ENCODE measurements at regions not wholly inside any gene's neighbourhood (a gene's known extent, or its start where the extent isn't known, plus 50 kb on each side); places are given as distances from the start of the nearest gene placed in this dataset.
"Not testable (repeated sequence)": the region's sequence is repeated elsewhere in the genome, so short reads cannot be mapped to it uniquely, and the experiment has no call there.

- not testable (repeated sequence) for DNase-seq
Observed at GRCh38 chrX:144197057-144197456, 313.2 kb downstream of the UBE2NL start.

- DNase-seq: not testable (repeated sequence)
Observed at GRCh38 chrX:144202726-144203125, 318.9 kb downstream of the UBE2NL start.

DNA sequence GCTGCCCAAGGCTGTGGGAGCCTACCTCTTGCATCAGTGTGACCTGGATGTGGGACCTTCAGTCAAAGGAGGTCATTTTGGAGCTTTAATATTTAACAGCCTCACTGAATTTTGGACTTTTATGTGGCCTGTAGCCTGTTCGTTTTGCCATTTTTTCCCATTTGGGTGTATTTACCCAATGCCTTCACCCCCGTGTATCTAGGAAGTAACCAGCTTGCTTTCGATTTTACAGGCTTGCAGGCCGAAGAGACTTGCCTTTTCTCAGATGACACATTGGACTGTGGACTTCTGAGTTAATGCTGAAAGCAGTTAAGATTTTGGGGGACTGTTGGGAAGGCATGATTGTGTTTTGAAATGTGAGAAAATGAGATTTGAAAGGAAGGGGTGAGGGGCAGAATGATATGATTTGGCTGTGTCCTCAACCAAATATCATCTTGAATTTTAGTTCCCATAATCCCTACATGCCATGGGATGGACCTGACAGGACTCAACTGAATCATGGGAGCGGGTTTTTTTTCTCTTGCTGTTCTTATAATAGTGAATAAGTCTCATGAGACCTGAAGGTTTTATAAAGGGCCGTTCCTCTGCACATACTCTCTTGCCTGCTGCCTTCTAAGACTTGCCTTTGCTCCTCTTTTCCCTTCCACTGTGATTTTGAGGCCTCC, 324.6 kb downstream of the UBE2NL start:
- DNase-seq: not testable (repeated sequence)

- no peak for DNase-seq
Observed at GRCh38 chrX:144214651-144215050, 330.8 kb downstream of the UBE2NL start.

- no peak for DNase-seq
Observed at GRCh38 chrX:144219035-144219434, 335.2 kb downstream of the UBE2NL start.

DNA sequence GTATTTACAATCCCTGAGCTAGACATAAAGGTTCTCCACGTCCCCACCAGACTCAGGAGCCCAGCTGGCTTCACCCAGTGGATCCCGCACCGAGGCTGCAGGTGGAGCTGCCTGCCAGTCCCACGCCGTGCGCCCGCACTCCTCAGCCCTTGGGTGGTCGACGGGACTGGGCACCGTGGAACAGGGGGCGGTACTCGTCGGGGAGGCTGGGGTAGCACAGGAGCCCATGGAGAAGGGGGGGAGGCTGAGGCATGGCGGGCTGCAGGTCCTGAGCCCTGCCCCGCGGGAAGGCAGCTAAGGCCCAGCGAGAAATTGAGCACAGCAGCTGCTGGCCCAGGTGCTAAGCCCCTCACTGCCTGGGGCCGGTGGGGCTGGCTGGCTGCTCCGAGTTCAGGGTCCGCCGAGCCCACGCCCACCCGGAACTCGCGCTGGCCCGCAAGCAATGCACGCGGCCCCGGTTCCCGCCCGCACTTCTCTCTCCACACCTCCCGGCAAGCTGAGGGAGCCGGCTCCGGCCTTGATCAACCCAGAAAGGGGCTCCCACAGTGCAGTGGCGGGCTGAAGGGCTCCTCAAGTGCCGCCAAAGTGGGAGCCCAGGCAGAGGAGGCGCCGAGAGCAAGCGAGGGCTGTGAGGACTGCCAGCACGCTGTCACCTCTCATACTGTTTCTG, 347.4 kb downstream of the UBE2NL start:
- DNase-seq: not testable (repeated sequence)

DNA sequence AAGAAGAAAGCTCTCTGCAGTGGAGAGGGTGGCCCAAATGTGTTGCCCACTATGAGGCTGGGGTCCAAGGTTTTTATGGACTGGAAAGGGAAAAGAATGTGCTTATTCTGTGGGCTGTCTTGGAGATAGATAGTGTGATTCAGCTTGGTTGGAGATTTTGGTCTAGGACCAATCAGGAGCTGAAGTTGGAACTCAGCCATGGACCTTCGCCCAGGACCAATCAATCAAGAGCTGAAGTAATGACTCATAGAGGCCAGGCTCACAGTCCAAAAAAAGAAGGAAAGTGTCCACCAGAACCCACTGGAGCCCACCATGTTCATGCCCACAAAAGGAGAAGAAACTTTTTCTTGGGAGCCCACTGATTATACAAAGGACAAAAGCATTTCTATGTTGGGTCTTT, 369.5 kb downstream of the UBE2NL start:
- DNase-seq: no peak

GRCh38 chrX:144259054-144259453, 375.2 kb downstream of the UBE2NL start:
- no peak for DNase-seq

DNA sequence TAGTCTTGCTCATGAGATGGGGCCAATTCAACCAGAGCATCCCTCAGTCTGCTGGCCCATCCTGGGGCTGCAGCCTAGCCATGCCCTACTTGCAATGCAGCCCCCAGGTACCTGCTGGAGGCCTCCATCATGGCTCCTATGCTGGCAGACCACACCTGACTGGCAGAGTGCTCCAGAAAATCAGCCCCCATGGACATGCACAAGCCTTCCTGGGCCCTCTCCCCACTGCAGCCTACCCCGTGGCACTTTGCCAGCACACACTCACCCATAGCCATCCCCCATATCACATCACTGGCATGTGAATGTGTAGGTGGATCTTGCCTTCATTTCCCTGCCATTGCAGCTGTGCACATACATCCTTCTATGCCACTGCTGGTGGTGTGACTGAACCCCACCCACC, 381.8 kb downstream of the UBE2NL start:
- no peak for DNase-seq

DNA sequence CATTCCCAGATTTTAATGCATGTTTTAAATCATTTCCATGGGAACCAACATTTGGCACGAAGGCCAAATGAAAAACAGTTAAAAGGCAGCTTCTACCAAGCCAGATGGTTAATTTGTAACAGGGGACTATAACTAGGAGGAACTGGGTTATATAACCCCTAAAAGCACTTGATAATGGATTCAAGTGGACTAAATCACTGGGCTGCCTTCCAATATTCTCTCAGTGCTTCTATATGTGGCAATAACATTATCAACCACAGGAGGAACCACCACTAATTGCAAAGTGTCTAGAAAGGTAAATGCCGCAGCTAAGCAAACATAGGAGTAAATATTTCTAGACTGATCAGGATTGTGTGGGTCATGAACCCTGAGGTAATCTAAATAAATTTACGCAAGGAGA, 391.5 kb downstream of the UBE2NL start:
- DNase-seq: peak; percentile 62

DNA sequence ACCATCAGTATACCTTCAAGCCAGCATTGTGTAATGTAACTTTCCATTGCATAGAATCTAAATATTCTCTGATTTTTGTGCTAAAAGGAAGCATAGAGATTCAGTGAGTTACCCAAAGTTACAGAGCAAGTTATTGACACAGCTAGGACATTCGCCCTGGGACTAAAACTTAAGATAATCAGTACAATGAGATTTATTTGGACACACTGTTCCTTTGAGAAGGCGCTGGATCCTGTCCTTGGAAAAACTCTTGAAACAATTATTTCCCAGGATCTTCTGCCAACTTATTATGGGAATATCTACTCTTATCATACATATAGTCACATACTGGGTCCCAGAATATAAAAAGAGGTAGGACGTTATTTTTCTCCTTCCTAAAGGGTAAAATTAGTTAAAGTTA, 392.0 kb downstream of the UBE2NL start:
- DNase-seq: peak; percentile 34

DNA sequence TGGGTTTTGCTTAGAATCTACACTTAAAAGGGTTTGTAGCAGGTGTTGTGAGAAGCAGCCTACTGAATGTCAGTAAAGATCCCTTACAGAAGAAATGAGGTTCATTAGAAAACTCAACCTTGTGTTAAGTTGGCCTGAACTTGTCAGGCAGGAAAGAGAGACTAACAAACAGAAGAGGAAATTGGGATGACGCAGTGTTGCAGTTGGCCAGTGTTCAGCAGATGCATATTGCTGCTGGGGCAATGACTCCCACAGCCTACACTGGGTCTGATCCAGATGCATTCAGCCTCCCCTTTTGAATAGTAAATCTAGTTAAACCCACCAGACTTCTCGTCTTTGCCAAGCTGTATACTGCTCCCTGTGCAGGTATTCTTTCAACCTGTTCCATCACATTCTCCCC, 409.4 kb downstream of the UBE2NL start:
- no peak for DNase-seq

DNA sequence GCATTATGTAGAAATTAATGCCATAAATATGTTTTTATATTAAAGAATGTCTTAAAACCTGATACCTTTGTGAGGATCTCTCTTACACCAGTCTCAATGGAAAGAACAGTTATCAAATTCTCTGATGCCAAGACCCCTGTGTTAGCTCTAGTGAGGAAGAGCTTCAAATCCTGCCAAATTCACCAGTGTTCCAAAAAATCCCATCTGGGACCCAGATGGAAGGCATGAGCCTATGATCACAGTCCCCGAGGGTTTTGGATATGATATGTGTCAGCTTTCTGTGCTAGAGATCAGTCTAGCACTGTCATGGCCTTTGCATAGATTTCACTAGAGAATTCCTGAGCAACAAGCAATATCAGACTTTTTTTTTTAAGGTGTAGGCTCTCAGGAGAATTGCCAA, 412.1 kb downstream of the UBE2NL start:
- DNase-seq: no peak

DNA sequence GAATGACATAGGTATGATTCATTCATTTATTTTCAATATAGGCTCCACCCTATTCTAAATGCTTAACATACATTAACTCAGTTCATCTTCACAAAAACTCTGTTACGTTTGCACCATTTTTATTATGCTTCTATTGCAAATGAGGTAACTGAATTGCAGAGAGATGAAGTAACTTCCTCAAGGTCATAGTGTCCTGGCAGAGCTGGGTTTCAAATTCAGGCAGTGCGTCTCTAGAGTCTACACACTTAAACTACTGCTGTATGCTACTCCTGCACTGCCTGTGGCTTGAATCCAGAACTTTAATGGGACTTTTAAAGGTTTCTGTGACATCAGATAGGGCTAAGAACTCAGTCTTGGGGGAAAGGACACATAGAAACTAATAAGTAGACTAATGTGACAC, 413.4 kb downstream of the UBE2NL start:
- DNase-seq: no peak

GRCh38 chrX:144327495-144327894, 443.6 kb downstream of the UBE2NL start:
- DNase-seq: peak; percentile 15

GRCh38 chrX:144333429-144333828, 449.6 kb downstream of the UBE2NL start:
- no peak for DNase-seq

GRCh38 chrX:144334577-144334976, 450.7 kb downstream of the UBE2NL start:
- DNase-seq: no peak

- DNase-seq: no peak
Observed at GRCh38 chrX:144335402-144335801, 451.5 kb downstream of the UBE2NL start.

- DNase-seq: no peak
Observed at GRCh38 chrX:144379156-144379555, 495.3 kb downstream of the UBE2NL start.

- DNase-seq: no peak
Observed at GRCh38 chrX:144388738-144389137, 504.9 kb downstream of the UBE2NL start.

All from muscle of arm (tissue), 1 donor.